ENCODE measurements at regions not wholly inside any gene's neighbourhood (a gene's known extent, or its start where the extent isn't known, plus 50 kb on each side); places are given as distances from the start of the nearest gene placed in this dataset.
A peak's percentile ranks its signal among the peaks of the same experiment; 100 is the strongest.

- Histone ChIP-seq H3K4me3 (ENCODE audit: low read length in 3 of 3) (no peak overlapping the region), H3K27me3 (ENCODE audit: control insufficient read depth, insufficient read depth, low read length) (no peaks in the 10 kb centered on the region), H3K9me3 (ENCODE audit: control insufficient read depth in 2 of 3, insufficient read depth in 1 of 3, low read length in 3 of 3) (no peaks in the 10 kb centered on the region), H3K36me3 (ENCODE audit: control insufficient read depth in 2 of 3, insufficient read depth in 3 of 3, low read length in 3 of 3) (no peaks in the 10 kb centered on the region), H3K27ac (ENCODE audit: low read depth in 2 of 2, low read length in 2 of 2) (no peak overlapping the region), H3K4me1 (ENCODE audit: control insufficient read depth in 2 of 3, insufficient read depth in 2 of 3, low read depth in 1 of 3, low read length in 3 of 3) (no peaks in the 10 kb centered on the region), H3K9ac (ENCODE audit: low read length in 3 of 3) (no peak overlapping the region)
- DNase-seq (peak in 1 of 5 donors; percentile 19), FAIRE-seq (no peak)
- intact Hi-C loops (cut with DNase I): no loop called here
- TF ChIP-seq CTCF (IDR thresholded peaks at IDR 0.05; ENCODE audit: borderline replicate concordance, extremely low read depth, insufficient read depth): no peak
Observed at GRCh38 chr16:48895142-48895541, 285.2 kb upstream of the N4BP1 start.

- Histone ChIP-seq H3K9me3 (ENCODE audit: control insufficient read depth in 2 of 3, insufficient read depth in 1 of 3, low read length in 3 of 3) (no peaks in the 10 kb centered on the region), H3K9ac (ENCODE audit: low read length in 3 of 3) (no peak overlapping the region), H3K4me1 (ENCODE audit: control insufficient read depth in 2 of 3, insufficient read depth in 2 of 3, low read depth in 1 of 3, low read length in 3 of 3) (no peaks in the 10 kb centered on the region), H3K27ac (ENCODE audit: low read depth in 2 of 2, low read length in 2 of 2) (no peak overlapping the region), H3K4me3 (ENCODE audit: low read length in 3 of 3) (no peak overlapping the region), H3K36me3 (ENCODE audit: control insufficient read depth in 2 of 3, insufficient read depth in 3 of 3, low read length in 3 of 3) (no peaks in the 10 kb centered on the region), H3K27me3 (ENCODE audit: control insufficient read depth, insufficient read depth, low read length) (no peaks in the 10 kb centered on the region)
- FAIRE-seq (no peak), DNase-seq (no peak)
- intact Hi-C loops (cut with DNase I): no loop called here
- TF ChIP-seq CTCF (IDR thresholded peaks at IDR 0.05; ENCODE audit: borderline replicate concordance, extremely low read depth, insufficient read depth): no peak
Observed at GRCh38 chr16:48892893-48893292, 282.9 kb upstream of the N4BP1 start.

GRCh38 chr16:48887646-48888210, 277.7 kb upstream of the N4BP1 start:
- H3K27me3 ChIP-seq (ENCODE audit: control insufficient read depth, insufficient read depth, low read length): no peaks in the 10 kb centered on the region
- H3K4me3 ChIP-seq (ENCODE audit: low read length in 3 of 3): no peak overlapping the region
- intact Hi-C loops (cut with DNase I): no loop called here
- H3K4me1 ChIP-seq (ENCODE audit: control insufficient read depth in 2 of 3, insufficient read depth in 2 of 3, low read depth in 1 of 3, low read length in 3 of 3): no peaks in the 10 kb centered on the region
- H3K27ac ChIP-seq (ENCODE audit: low read depth in 2 of 2, low read length in 2 of 2): no peak overlapping the region
- DNase-seq (no peak), FAIRE-seq (no peak)
- H3K36me3 ChIP-seq (ENCODE audit: control insufficient read depth in 2 of 3, insufficient read depth in 3 of 3, low read length in 3 of 3): no peaks in the 10 kb centered on the region
- no peak for TF ChIP-seq CTCF (IDR thresholded peaks at IDR 0.05; ENCODE audit: borderline replicate concordance, extremely low read depth, insufficient read depth)
- H3K9ac ChIP-seq (ENCODE audit: low read length in 3 of 3): no peak overlapping the region
- no peaks in the 10 kb centered on the region for H3K9me3 ChIP-seq (ENCODE audit: control insufficient read depth in 2 of 3, insufficient read depth in 1 of 3, low read length in 3 of 3)

- H3K27ac ChIP-seq (ENCODE audit: low read depth in 2 of 2, low read length in 2 of 2): no peak overlapping the region
- FAIRE-seq (no peak), DNase-seq (no peak)
- H3K9me3 ChIP-seq (ENCODE audit: control insufficient read depth in 2 of 3, insufficient read depth in 1 of 3, low read length in 3 of 3): no peaks in the 10 kb centered on the region
- intact Hi-C loops (cut with DNase I): no loop called here
- H3K4me3 ChIP-seq (ENCODE audit: low read length in 3 of 3): no peak overlapping the region
- H3K27me3 ChIP-seq (ENCODE audit: control insufficient read depth, insufficient read depth, low read length): no peaks in the 10 kb centered on the region
- no peak overlapping the region for H3K9ac ChIP-seq (ENCODE audit: low read length in 3 of 3)
- no peak for TF ChIP-seq CTCF (IDR thresholded peaks at IDR 0.05; ENCODE audit: borderline replicate concordance, extremely low read depth, insufficient read depth)
- H3K4me1 ChIP-seq (ENCODE audit: control insufficient read depth in 2 of 3, insufficient read depth in 2 of 3, low read depth in 1 of 3, low read length in 3 of 3): no peaks in the 10 kb centered on the region
- no peaks in the 10 kb centered on the region for H3K36me3 ChIP-seq (ENCODE audit: control insufficient read depth in 2 of 3, insufficient read depth in 3 of 3, low read length in 3 of 3)
Observed at GRCh38 chr16:48885471-48885870, 275.5 kb upstream of the N4BP1 start.
